GM23248 (cell line): ENCODE measurements at regions not wholly inside any gene's neighbourhood (a gene's known extent, or its start where the extent isn't known, plus 50 kb on each side); places are given as distances from the start of the nearest gene placed in this dataset.

Experiments used
- EZH2 ChIP-seq: fragments of 200-600 bp; sonication (generic); IDR thresholded peaks from 2 replicates; pipeline ENCODE4 v1.6.1; 2018; ENCODE audit warnings: antibody characterized with exemption, mild to moderate bottlenecking; ENCODE audit not compliant: insufficient read depth, poor library complexity, severe bottlenecking
- EZH2phosphoT487 ChIP-seq: fragments of 200-600 bp; sonication (generic); IDR thresholded peaks from 2 replicates; pipeline ENCODE4 v1.6.1; 2018; ENCODE audit warnings: antibody characterized with exemption, moderate library complexity, mild to moderate bottlenecking, low read depth; ENCODE audit not compliant: insufficient read depth

DNA sequence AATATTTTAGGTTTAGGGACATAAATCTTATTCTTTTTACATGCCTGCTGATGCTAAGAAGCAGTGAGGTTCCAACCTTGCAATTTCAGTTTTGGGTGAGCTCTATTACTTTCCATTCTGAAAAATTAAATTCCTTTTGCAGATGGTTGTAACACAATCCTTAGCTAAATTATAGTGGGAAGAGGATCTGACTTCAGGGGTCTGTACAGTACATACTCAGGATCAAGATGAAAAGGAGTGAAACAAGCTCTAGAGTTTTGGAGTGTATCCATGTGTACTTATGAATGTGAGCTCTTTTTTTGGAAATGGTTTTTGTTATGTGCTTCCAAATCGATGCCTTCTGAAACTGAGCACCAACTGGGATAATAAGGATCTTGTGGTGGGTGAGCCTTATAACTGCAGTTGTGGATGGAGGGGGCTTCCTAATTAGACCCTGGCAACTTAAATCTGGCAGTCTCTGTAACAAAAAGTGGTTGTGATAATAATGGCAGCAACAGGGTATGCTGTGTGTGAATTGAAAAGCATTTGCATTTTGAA lies 218.8 kb upstream of the MAP3K7 start:
- TF ChIP-seq EZH2, result no peak
- no peak for TF ChIP-seq EZH2phosphoT487
